ENCODE measurements at regions not wholly inside any gene's neighbourhood (a gene's known extent, or its start where the extent isn't known, plus 50 kb on each side); places are given as distances from the start of the nearest gene placed in this dataset.
"Not testable (repeated sequence)": the region's sequence is repeated elsewhere in the genome, so short reads cannot be mapped to it uniquely, and the experiment has no call there.

DNA sequence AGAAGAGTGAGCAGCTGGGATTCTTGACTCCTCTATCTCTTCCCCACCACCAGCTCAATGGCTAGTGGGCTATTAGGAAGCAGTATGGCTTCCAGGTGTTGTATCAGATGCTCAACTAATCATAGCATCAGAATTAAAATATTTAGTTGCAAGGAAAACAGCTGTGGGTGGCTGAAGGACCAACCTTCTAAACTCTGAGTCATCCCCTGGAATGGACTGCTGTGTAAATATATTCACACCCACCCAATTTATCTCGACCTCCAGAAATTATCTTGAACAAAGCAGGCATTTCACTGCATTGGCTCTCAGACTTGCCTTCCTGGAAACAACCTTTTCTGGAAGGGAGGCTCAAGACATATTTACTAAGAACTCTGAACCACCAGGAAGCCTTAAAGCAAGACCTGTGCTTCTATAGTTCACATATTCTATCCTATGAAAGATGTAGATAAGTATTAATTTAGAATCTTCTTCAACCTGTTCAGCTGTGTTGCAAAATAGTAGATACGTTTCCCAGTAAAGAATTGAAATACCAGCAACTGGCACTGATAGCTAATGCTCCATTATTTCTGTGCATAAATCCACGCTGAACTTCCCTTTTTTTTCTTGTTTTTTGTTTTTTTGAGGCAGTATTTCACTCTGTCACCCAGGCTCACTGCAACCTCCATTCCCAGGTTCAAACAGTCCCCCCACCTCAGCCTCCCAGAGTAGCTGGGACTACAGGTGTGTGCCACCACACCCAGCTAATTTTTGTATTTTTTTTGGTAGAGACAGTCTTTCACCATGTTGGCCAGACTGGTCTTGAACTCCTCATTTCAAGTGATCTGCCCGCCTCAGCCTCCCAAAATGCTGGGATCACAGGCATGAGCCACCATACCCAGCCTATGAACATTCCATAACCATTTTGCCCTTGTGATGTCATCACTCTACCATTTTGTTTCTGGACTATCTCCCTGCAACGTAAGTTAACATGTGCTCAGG, 56.9 kb upstream of the CD2AP start:
- H3K36me3 ChIP-seq (replicated peaks; ENCODE audit: control insufficient read depth, insufficient read depth, low read length), result no peaks in the 10 kb centered on the region
- DNase-seq, result no peak
- no peak overlapping the region for H3K4me3 ChIP-seq (ENCODE audit: insufficient read depth, low read depth, low read length)
- no peaks in the 10 kb centered on the region for H3K27me3 ChIP-seq (ENCODE audit: control insufficient read depth, insufficient read depth, low read length)

DNA sequence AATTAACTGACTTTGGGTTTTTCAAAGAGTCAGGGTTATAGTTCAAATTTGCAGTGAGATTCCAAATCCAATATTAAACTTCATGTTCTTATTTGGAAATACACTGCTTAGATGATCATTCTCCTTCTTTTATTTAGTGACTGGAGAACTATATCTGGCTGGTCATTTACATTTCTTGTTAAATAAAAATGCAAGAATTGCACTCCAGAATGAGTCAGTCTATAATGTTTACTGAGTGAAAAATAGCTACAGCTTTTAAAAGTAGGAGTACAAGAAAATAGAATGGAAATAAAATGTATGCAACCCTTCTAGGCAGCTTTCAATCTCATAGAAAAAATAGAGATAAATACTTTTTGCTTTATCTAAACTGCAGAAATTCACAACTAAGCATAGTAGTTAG, 54.5 kb upstream of the CD2AP start:
- Histone ChIP-seq H3K27me3 (ENCODE audit: control insufficient read depth, insufficient read depth, low read length) (no peaks in the 10 kb centered on the region), H3K4me3 (ENCODE audit: insufficient read depth, low read depth, low read length) (no peak overlapping the region), H3K36me3 (replicated peaks; ENCODE audit: control insufficient read depth, insufficient read depth, low read length) (no peaks in the 10 kb centered on the region)
- DNase-seq, result no peak

DNA sequence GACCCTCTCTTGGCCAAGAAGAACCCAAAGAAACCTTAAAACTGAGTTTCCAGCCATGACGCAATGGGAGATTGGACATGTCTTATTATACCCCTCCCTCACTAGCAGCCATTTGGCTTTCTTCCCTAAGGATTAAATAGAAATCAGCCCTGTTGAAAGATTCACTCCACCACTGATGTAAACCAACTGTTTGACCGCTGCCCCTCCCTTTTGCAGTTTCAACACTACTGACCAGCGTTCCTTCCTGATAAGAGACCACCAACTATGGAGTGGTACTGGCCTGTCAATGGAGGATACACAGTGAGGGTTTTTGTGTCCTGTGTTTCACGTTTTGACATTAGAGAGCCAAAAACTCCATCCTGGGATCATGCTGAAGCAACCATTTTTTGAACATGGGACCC, 53.2 kb upstream of the CD2AP start:
- H3K27me3 ChIP-seq (ENCODE audit: control insufficient read depth, insufficient read depth, low read length), result no peaks in the 10 kb centered on the region
- DNase-seq, result no peak
- no peaks in the 10 kb centered on the region for H3K36me3 ChIP-seq (replicated peaks; ENCODE audit: control insufficient read depth, insufficient read depth, low read length)
- H3K4me3 ChIP-seq (ENCODE audit: insufficient read depth, low read depth, low read length), result no peak overlapping the region

DNA sequence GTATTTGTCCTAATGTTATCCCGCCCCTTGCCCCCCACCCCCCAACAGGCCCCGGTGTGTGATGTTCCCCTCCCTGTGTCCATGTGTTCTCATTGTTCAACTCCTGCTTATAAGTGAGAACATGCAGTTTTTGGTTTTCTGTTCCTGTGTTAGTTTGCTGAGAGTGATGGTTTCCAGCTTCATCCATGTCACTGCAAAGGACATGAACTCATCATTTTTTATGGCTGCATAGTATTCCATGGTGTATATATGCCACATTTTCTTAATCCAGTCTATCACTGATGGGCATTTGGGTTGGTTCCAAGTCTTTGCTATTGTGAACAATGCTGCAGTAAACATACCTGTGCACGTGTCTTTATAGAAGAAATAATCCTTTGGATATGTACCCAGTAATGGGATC, 51.9 kb upstream of the CD2AP start:
- not testable (repeated sequence) for H3K36me3 ChIP-seq (replicated peaks; ENCODE audit: control insufficient read depth, insufficient read depth, low read length); H3K27me3 ChIP-seq (ENCODE audit: control insufficient read depth, insufficient read depth, low read length); DNase-seq; H3K4me3 ChIP-seq (ENCODE audit: insufficient read depth, low read depth, low read length)

DNA sequence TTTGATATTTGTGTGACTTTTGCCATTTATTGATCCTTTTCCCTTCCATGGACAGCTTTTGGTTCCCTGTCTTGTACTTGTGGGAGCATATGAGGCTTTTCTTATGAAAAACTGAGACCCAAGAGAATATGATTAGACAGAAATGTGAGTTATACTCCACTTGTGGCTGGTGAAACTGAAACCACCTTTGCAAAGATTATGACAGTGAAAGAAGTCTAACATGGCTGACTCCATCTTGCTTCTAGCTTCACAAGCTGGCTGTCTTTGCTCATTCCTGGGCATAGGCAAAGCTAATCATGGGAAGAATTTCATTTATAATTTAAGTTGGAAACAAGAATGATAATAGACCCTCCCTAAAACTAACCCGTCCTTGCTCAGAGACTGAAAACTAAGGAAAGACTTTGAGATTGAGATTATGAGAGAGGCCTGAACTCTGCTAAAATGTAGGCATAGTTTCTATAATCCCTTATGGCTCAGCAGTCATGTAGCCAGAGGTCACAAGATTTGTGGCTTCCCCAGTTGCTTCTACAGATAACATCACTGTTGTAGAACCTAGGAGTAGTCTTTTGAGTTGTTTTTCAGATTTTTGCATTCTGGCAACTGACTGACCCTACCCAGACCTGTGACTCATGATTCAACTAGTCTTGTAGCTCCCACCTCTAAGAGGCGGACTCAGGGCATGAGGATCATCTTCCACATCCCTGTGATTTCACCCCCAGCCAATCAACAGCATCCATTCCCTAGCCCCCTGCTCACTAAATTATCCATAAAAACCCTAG, 50.9 kb upstream of the CD2AP start:
- Histone ChIP-seq H3K27me3 (ENCODE audit: control insufficient read depth, insufficient read depth, low read length) (no peaks in the 10 kb centered on the region), H3K4me3 (ENCODE audit: insufficient read depth, low read depth, low read length) (no peak overlapping the region), H3K36me3 (replicated peaks; ENCODE audit: control insufficient read depth, insufficient read depth, low read length) (no peaks in the 10 kb centered on the region)
- no peak for DNase-seq

DNA sequence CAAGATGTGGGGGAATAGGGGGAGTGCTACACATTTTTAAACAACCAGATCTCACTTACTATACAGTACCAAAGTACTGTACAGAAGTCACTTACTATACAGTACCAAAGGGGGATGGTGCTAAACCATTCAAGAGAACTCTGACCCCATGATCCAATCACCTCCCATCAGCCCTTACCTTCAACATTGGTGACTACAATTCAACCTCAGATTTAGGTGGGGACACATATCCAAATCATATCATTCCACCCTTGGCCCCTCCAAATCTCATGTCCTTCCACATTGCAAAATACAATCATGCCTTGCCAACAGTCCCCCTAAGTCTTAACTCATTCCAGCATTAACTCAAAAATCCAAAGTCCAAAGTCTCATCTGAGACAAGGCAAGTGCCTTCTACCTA, 49.9 kb upstream of the CD2AP start:
- no peak overlapping the region for H3K4me3 ChIP-seq (ENCODE audit: insufficient read depth, low read depth, low read length)
- H3K27me3 ChIP-seq (ENCODE audit: control insufficient read depth, insufficient read depth, low read length), result no peaks in the 10 kb centered on the region
- no peak for DNase-seq
- H3K36me3 ChIP-seq (replicated peaks; ENCODE audit: control insufficient read depth, insufficient read depth, low read length), result no peaks in the 10 kb centered on the region
